Mucosa of gallbladder (tissue), 1 donor: ENCODE measurements at regions not wholly inside any gene's neighbourhood (a gene's known extent, or its start where the extent isn't known, plus 50 kb on each side); places are given as distances from the start of the nearest gene placed in this dataset.

Experiments used
- DNase-seq: peaks from one replicate; pipeline ENCODE4 v3.0.0-alpha.2; 2020; ENCODE audit warnings: low spot score
- donor health status: DM: no; HTN: no; CAD: no.

- no peak for DNase-seq
These were observed 111.2 kb upstream of the STT3B start for GRCh38 chr3:31421314-31422048.

GRCh38 chr3:31422237-31422636 lies 110.5 kb upstream of the STT3B start:
- no peak for DNase-seq

- no peak for DNase-seq
These were observed 109.2 kb upstream of the STT3B start for GRCh38 chr3:31423482-31423881.

GRCh38 chr3:31425401-31425800 lies 107.3 kb upstream of the STT3B start:
- no peak for DNase-seq

GRCh38 chr3:31427623-31428022 lies 105.1 kb upstream of the STT3B start:
- DNase-seq, result no peak

GRCh38 chr3:31431321-31431720 lies 101.4 kb upstream of the STT3B start:
- DNase-seq, result no peak

- no peak for DNase-seq
These were observed 99.6 kb upstream of the STT3B start for GRCh38 chr3:31432897-31433678.

GRCh38 chr3:31433679-31433992 lies 99.1 kb upstream of the STT3B start:
- no peak for DNase-seq

GRCh38 chr3:31434819-31435218 lies 97.9 kb upstream of the STT3B start:
- DNase-seq, result no peak

GRCh38 chr3:31436830-31437229 lies 95.9 kb upstream of the STT3B start:
- DNase-seq, result no peak

- no peak for DNase-seq
These were observed 94.0 kb upstream of the STT3B start for GRCh38 chr3:31438742-31439141.

- no peak for DNase-seq
These were observed 92.6 kb upstream of the STT3B start for GRCh38 chr3:31439890-31440750.

GRCh38 chr3:31440878-31441277 lies 91.8 kb upstream of the STT3B start:
- DNase-seq, result no peak

- DNase-seq, result no peak
These were observed 90.0 kb upstream of the STT3B start for GRCh38 chr3:31442755-31443154.

- no peak for DNase-seq
These were observed 88.2 kb upstream of the STT3B start for GRCh38 chr3:31444220-31445142.

GRCh38 chr3:31445701-31446100 lies 87.0 kb upstream of the STT3B start:
- no peak for DNase-seq

- DNase-seq, result peak; percentile 27
These were observed 84.5 kb upstream of the STT3B start for GRCh38 chr3:31448035-31448881.

GRCh38 chr3:31448882-31449243 lies 83.9 kb upstream of the STT3B start:
- no peak for DNase-seq

GRCh38 chr3:31449318-31449717 lies 83.4 kb upstream of the STT3B start:
- no peak for DNase-seq

GRCh38 chr3:31450345-31450744 lies 82.4 kb upstream of the STT3B start:
- DNase-seq, result no peak
